T-cell (primary cell): ENCODE measurements at regions not wholly inside any gene's neighbourhood (a gene's known extent, or its start where the extent isn't known, plus 50 kb on each side); places are given as distances from the start of the nearest gene placed in this dataset.

Experiments
- ATAC-seq, 4 experiments: fragments of 200-7000 bp in 3 of 4; fragments of 150-1000 bp in 1 of 4; cut with Tn5 transposase; replicated peaks in 1 of 4; 1 replicate in 3 of 4; 2 replicates in 1 of 4; pipeline ENCODE4 v1.10.0; 2021; ENCODE audit warnings: moderate library complexity in 3 of 4, mild to moderate bottlenecking in 2 of 4, moderate number of reproducible peaks in 1 of 4
- CTCF ChIA-PET, 2 donors: fragments of 300-600 bp; sonication (Branson Sonifier 250); formaldehyde crosslinking; loops; one replicate each; lab custom pipeline; 2022; ENCODE audit warnings: antibody characterized with exemption in 2 of 2; lab: Charles Lee
- POLR2A ChIA-PET, 2 donors: fragments of 300-600 bp; sonication (Branson Sonifier 250); formaldehyde crosslinking; loops; one replicate each; lab custom pipeline; 2022; ENCODE audit warnings: antibody characterized with exemption in 2 of 2; lab: Charles Lee
- DNase-seq, 35 experiments: peaks; one replicate each; pipeline versions ENCODE4 v3.0.0 to v3.0.0-alpha.2; 2013 to 2023
- H3K27ac ChIP-seq: one replicate; pipeline ENCODE4 v1.5.1; 2013; ENCODE audit warnings: low read length
- H3K27me3 ChIP-seq, 2 experiments: replicated peaks in 1 of 2; 1 replicate in 1 of 2; 2 replicates in 1 of 2; pipeline versions ENCODE4 v1.6.1 to v1.7.0; 2013; ENCODE audit warnings: low read length in 1 of 2, mixed read lengths in 1 of 2; ENCODE audit not compliant: control insufficient read depth in 2 of 2, insufficient read depth in 2 of 2; ENCODE audit errors: extremely low read depth in 1 of 2
- H3K36me3 ChIP-seq, 2 donors: 1 replicate in 1 of 2; 2 replicates in 1 of 2; pipeline versions ENCODE4 v1.6.1 to v1.7.0; 2013; ENCODE audit warnings: low read length in 1 of 2; ENCODE audit not compliant: control insufficient read depth in 2 of 2, insufficient read depth in 1 of 2; ENCODE audit errors: extremely low read depth in 1 of 2
- H3K4me1 ChIP-seq, 2 experiments: 1 replicate in 1 of 2; 2 replicates in 1 of 2; pipeline versions ENCODE4 v1.6.1 to v1.7.0; 2013; ENCODE audit warnings: low read length in 2 of 2, mixed read lengths in 1 of 2; ENCODE audit not compliant: insufficient read depth in 2 of 2, control insufficient read depth in 1 of 2; ENCODE audit errors: extremely low read depth in 1 of 2
- H3K4me3 ChIP-seq, 2 donors: 1 replicate in 1 of 2; 2 replicates in 1 of 2; pipeline versions ENCODE4 v1.5.1 to v1.7.0; 2013; ENCODE audit warnings: mild to moderate bottlenecking in 2 of 2, low read length in 1 of 2, moderate library complexity in 1 of 2; ENCODE audit not compliant: control insufficient read depth in 1 of 2; ENCODE audit errors: extremely low read depth in 1 of 2
- H3K9me3 ChIP-seq: 2 replicates; pipeline ENCODE4 v1.7.0; 2013
- H3K27ac Mint-ChIP-seq, 2 donors: one replicate each; pipeline ENCODE4 v1.8.0; 2020 to 2021; ENCODE audit warnings: mild to moderate bottlenecking in 2 of 2, mixed read lengths in 2 of 2
- H3K27me3 Mint-ChIP-seq, 2 donors: one replicate each; pipeline ENCODE4 v1.8.0; 2021 to 2022; ENCODE audit warnings: mixed read lengths in 2 of 2
- H3K36me3 Mint-ChIP-seq: one replicate; pipeline ENCODE4 v1.8.0; 2021; ENCODE audit warnings: mixed read lengths
- H3K4me1 Mint-ChIP-seq, 3 donors: one replicate each; pipeline ENCODE4 v1.8.0; 2020 to 2022; ENCODE audit warnings: mixed read lengths in 3 of 3, mild to moderate bottlenecking in 1 of 3
- H3K4me3 Mint-ChIP-seq, 3 donors: one replicate each; pipeline ENCODE4 v1.8.0; 2020 to 2022; ENCODE audit warnings: mild to moderate bottlenecking in 3 of 3, mixed read lengths in 3 of 3, moderate library complexity in 3 of 3
- H3K9me3 Mint-ChIP-seq, 3 donors: one replicate each; pipeline ENCODE4 v1.8.0; 2020 to 2022; ENCODE audit warnings: mixed read lengths in 3 of 3
- WGBS: methylation state at CpG from one replicate; pipeline ENCODE4 v1.1.5; 2013; ENCODE audit warnings: missing lambda C conversion rate; ENCODE audit not compliant: insufficient coverage; 5-methylcytosine and 5-hydroxymethylcytosine counted together

- Histone ChIP-seq H3K4me1 (no peaks in the 10 kb centered on the region), H3K36me3 (no peaks in the 10 kb centered on the region), H3K27ac (no peak overlapping the region), H3K4me3 (no peak overlapping the region), H3K9me3 (no peaks in the 10 kb centered on the region), H3K27me3 (no peaks in the 10 kb centered on the region)
- ATAC-seq (no peak), DNase-seq (no peak)
- no peaks in the 10 kb centered on the region for H3K4me1 Mint-ChIP-seq
- H3K27ac Mint-ChIP-seq = no peak overlapping the region
- H3K27me3 Mint-ChIP-seq = peaks cover 0 to 3% of the 10 kb centered on the region in 2 donors
- H3K36me3 Mint-ChIP-seq = no peaks in the 10 kb centered on the region
- POLR2A ChIA-PET = no interaction called here
- H3K4me3 Mint-ChIP-seq = no peak overlapping the region
- WGBS = 100% methylated on average over 1 of the region's 3 CpGs
- no peaks in the 10 kb centered on the region for H3K9me3 Mint-ChIP-seq
- CTCF ChIA-PET = no interaction called here
Observed at GRCh38 chr2:19140463-19141208, 217.8 kb downstream of the OSR1 start.

GRCh38 chr2:19139386-19139785 is 219.0 kb downstream of the OSR1 start:
- Mint-ChIP-seq H3K27ac (no peak overlapping the region), H3K4me1 (no peaks in the 10 kb centered on the region), H3K4me3 (no peak overlapping the region), H3K36me3 (no peaks in the 10 kb centered on the region), H3K9me3 (no peaks in the 10 kb centered on the region), H3K27me3 (peaks cover 0 to 3% of the 10 kb centered on the region in 2 donors)
- ChIA-PET POLR2A (no interaction called here), CTCF (no interaction called here)
- Histone ChIP-seq H3K4me1 (no peaks in the 10 kb centered on the region), H3K27me3 (no peaks in the 10 kb centered on the region), H3K4me3 (no peak overlapping the region), H3K36me3 (no peaks in the 10 kb centered on the region), H3K27ac (no peak overlapping the region), H3K9me3 (no peaks in the 10 kb centered on the region)
- no CpG with 5 or more reads among the region's 1 CpG for WGBS
- no peak for DNase-seq
- no peak for ATAC-seq

GRCh38 chr2:19138264-19138825 is 220.1 kb downstream of the OSR1 start:
- Histone ChIP-seq H3K27ac (no peak overlapping the region), H3K27me3 (no peaks in the 10 kb centered on the region), H3K36me3 (no peaks in the 10 kb centered on the region), H3K9me3 (no peaks in the 10 kb centered on the region), H3K4me1 (no peaks in the 10 kb centered on the region), H3K4me3 (no peak overlapping the region)
- no peaks in the 10 kb centered on the region for H3K9me3 Mint-ChIP-seq
- no peaks in the 10 kb centered on the region for H3K36me3 Mint-ChIP-seq
- H3K27ac Mint-ChIP-seq = no peak overlapping the region
- ATAC-seq (no peak), DNase-seq (no peak)
- no peak overlapping the region for H3K4me3 Mint-ChIP-seq
- H3K27me3 Mint-ChIP-seq = peaks cover 0 to 3% of the 10 kb centered on the region in 2 donors
- ChIA-PET CTCF (no interaction called here), POLR2A (no interaction called here)
- no CpG with 5 or more reads among the region's 4 CpGs for WGBS
- H3K4me1 Mint-ChIP-seq = no peaks in the 10 kb centered on the region

GRCh38 chr2:19137433-19137832 is 221.0 kb downstream of the OSR1 start:
- H3K36me3 ChIP-seq = no peaks in the 10 kb centered on the region
- Mint-ChIP-seq H3K9me3 (no peaks in the 10 kb centered on the region), H3K36me3 (no peaks in the 10 kb centered on the region), H3K27ac (no peak overlapping the region), H3K4me3 (no peak overlapping the region), H3K27me3 (no peaks in the 10 kb centered on the region), H3K4me1 (no peaks in the 10 kb centered on the region)
- ChIA-PET POLR2A (no interaction called here), CTCF (interaction anchor here (0.6 kb wide), 2 partner anchors 19 to 731 kb away, joined by 6 to 7 read pairs; no protein-coding TSS in a partner anchor)
- H3K27me3 ChIP-seq = no peaks in the 10 kb centered on the region
- DNase-seq (no peak), ATAC-seq (no peak)
- no peaks in the 10 kb centered on the region for H3K4me1 ChIP-seq
- H3K9me3 ChIP-seq = no peaks in the 10 kb centered on the region
- no peak overlapping the region for H3K4me3 ChIP-seq
- no peak overlapping the region for H3K27ac ChIP-seq

GRCh38 chr2:19132967-19133366 is 225.5 kb downstream of the OSR1 start:
- ChIA-PET POLR2A (no interaction called here), CTCF (no interaction called here)
- Histone ChIP-seq H3K36me3 (no peaks in the 10 kb centered on the region), H3K27me3 (no peaks in the 10 kb centered on the region), H3K27ac (no peak overlapping the region), H3K4me1 (no peaks in the 10 kb centered on the region), H3K9me3 (no peaks in the 10 kb centered on the region), H3K4me3 (no peak overlapping the region)
- no peaks in the 10 kb centered on the region for H3K4me1 Mint-ChIP-seq
- ATAC-seq (no peak), DNase-seq (no peak)
- H3K36me3 Mint-ChIP-seq = no peaks in the 10 kb centered on the region
- H3K4me3 Mint-ChIP-seq = no peak overlapping the region
- no peaks in the 10 kb centered on the region for H3K9me3 Mint-ChIP-seq
- H3K27me3 Mint-ChIP-seq = no peaks in the 10 kb centered on the region
- H3K27ac Mint-ChIP-seq = no peak overlapping the region
- WGBS = 86% methylated on average over 2 of the region's 2 CpGs

- 57% methylated on average over 2 of the region's 5 CpGs for WGBS
- no peaks in the 10 kb centered on the region for H3K27me3 ChIP-seq
- no peak for ATAC-seq
- no peaks in the 10 kb centered on the region for H3K9me3 Mint-ChIP-seq
- ChIA-PET CTCF (no interaction called here), POLR2A (no interaction called here)
- H3K27ac Mint-ChIP-seq = no peak overlapping the region
- no peaks in the 10 kb centered on the region for H3K27me3 Mint-ChIP-seq
- H3K4me3 Mint-ChIP-seq = no peak overlapping the region
- H3K36me3 Mint-ChIP-seq = no peaks in the 10 kb centered on the region
- H3K4me3 ChIP-seq = no peak overlapping the region
- H3K36me3 ChIP-seq = no peaks in the 10 kb centered on the region
- no peaks in the 10 kb centered on the region for H3K9me3 ChIP-seq
- no peaks in the 10 kb centered on the region for H3K4me1 ChIP-seq
- no peak for DNase-seq
- no peaks in the 10 kb centered on the region for H3K4me1 Mint-ChIP-seq
- H3K27ac ChIP-seq = no peak overlapping the region
Observed at GRCh38 chr2:19131871-19132270, 226.6 kb downstream of the OSR1 start.
